HepG2 (cell line): ENCODE measurements at regions not wholly inside any gene's neighbourhood (a gene's known extent, or its start where the extent isn't known, plus 50 kb on each side); places are given as distances from the start of the nearest gene placed in this dataset.
A peak's percentile ranks its signal among the peaks of the same experiment; 100 is the strongest.

Experiments used
- ATM ChIP-seq: fragments of 450-650 bp; IDR thresholded peaks from 2 replicates; pipeline ENCODE4 v1.7.1; 2017; ENCODE audit warnings: mild to moderate bottlenecking, borderline replicate concordance
- GTF2F1 ChIP-seq: fragments of 150-350 bp; IDR thresholded peaks from 2 replicates; pipeline ENCODE4 v1.6.1; 2014; ENCODE audit warnings: low read length
- HMG20B ChIP-seq: conservative IDR thresholded peaks from 2 replicates; pipeline ENCODE4 v1.6.1; 2016; ENCODE audit warnings: missing genetic modification reagents, missing compliant biosample characterization
- KDM5A ChIP-seq: fragments of 200-600 bp; sonication (generic); IDR thresholded peaks from 2 replicates; pipeline ENCODE4 v1.7.0; 2018; ENCODE audit warnings: antibody characterized with exemption, mild to moderate bottlenecking, low read length, borderline replicate concordance
- POLR2A ChIP-seq, 2 experiments: IDR thresholded peaks; 2 replicates each; pipeline ENCODE4 v1.6.1; 2011; ENCODE audit warnings: low read depth in 2 of 2, low read length in 2 of 2, mild to moderate bottlenecking in 1 of 2, moderate library complexity in 1 of 2; ENCODE audit not compliant: insufficient read depth in 1 of 2
- SMYD3 ChIP-seq: sonication (generic); formaldehyde crosslinking; IDR thresholded peaks from 2 replicates; pipeline ENCODE4 v1.8.1; 2023; ENCODE audit warnings: mild to moderate bottlenecking, missing genetic modification reagents
- SYNCRIP ChIP-seq: fragments of 200-400 bp; formaldehyde crosslinking; IDR thresholded peaks from 2 replicates; pipeline ENCODE4 v1.6.1; 2018; ENCODE audit warnings: mild to moderate bottlenecking, low read depth, low read length; ENCODE audit not compliant: insufficient read depth
- TCF12 ChIP-seq, 2 experiments: fragments of 450-650 bp in 1 of 2; sonication (generic) in 1 of 2; formaldehyde crosslinking in 1 of 2; IDR thresholded peaks; 2 replicates each; pipeline versions ENCODE4 v1.6.1 to v1.8.0; 2017 to 2022; ENCODE audit warnings: antibody characterized with exemption in 1 of 2, mild to moderate bottlenecking in 1 of 2, missing genetic modification reagents in 1 of 2, moderate library complexity in 1 of 2
- TCF7 ChIP-seq: sonication (generic); IDR thresholded peaks from 2 replicates; pipeline ENCODE4 v1.6.1; 2016; ENCODE audit warnings: antibody characterized with exemption, low read depth
- ZNF30 ChIP-seq: sonication (generic); formaldehyde crosslinking; IDR thresholded peaks from 2 replicates; pipeline ENCODE4 v1.5.0; 2020; ENCODE audit warnings: mild to moderate bottlenecking, missing genetic modification reagents
- ZNF432 ChIP-seq: sonication (generic); formaldehyde crosslinking; IDR thresholded peaks from 2 replicates; pipeline ENCODE4 v1.5.0; 2020; ENCODE audit warnings: missing genetic modification reagents, mild to moderate bottlenecking, borderline replicate concordance
- ZNF674 ChIP-seq: sonication (generic); formaldehyde crosslinking; IDR thresholded peaks from 2 replicates; pipeline ENCODE4 v1.5.0; 2020; ENCODE audit warnings: low read depth, mild to moderate bottlenecking, missing genetic modification reagents
- ZSCAN25 ChIP-seq: sonication (generic); formaldehyde crosslinking; IDR thresholded peaks from 2 replicates; pipeline ENCODE4 v1.8.0; 2022; ENCODE audit warnings: mild to moderate bottlenecking, missing genetic modification reagents
- TF ChIP-seq, protein P1 (sequence below): sonication (generic); formaldehyde crosslinking; IDR thresholded peaks from 2 replicates; pipeline ENCODE4 v1.4.0; 2020; ENCODE audit warnings: missing genetic modification reagents
- TF ChIP-seq, protein P2 (sequence below): IDR thresholded peaks from 2 replicates; pipeline ENCODE4 v1.6.1; 2016; ENCODE audit warnings: missing genetic modification reagents, missing compliant biosample characterization
- TF ChIP-seq, protein P3 (sequence below): sonication (generic); formaldehyde crosslinking; IDR thresholded peaks from one replicate; pipeline ENCODE4 v1.5.1; 2020; ENCODE audit warnings: mild to moderate bottlenecking, missing genetic modification reagents; ENCODE audit errors: not compliant biosample characterization
- TF ChIP-seq, protein P4 (sequence below): sonication (generic); formaldehyde crosslinking; IDR thresholded peaks from 2 replicates; pipeline ENCODE4 v1.4.0; 2020; ENCODE audit warnings: mild to moderate bottlenecking, missing genetic modification reagents, borderline replicate concordance

DNA sequence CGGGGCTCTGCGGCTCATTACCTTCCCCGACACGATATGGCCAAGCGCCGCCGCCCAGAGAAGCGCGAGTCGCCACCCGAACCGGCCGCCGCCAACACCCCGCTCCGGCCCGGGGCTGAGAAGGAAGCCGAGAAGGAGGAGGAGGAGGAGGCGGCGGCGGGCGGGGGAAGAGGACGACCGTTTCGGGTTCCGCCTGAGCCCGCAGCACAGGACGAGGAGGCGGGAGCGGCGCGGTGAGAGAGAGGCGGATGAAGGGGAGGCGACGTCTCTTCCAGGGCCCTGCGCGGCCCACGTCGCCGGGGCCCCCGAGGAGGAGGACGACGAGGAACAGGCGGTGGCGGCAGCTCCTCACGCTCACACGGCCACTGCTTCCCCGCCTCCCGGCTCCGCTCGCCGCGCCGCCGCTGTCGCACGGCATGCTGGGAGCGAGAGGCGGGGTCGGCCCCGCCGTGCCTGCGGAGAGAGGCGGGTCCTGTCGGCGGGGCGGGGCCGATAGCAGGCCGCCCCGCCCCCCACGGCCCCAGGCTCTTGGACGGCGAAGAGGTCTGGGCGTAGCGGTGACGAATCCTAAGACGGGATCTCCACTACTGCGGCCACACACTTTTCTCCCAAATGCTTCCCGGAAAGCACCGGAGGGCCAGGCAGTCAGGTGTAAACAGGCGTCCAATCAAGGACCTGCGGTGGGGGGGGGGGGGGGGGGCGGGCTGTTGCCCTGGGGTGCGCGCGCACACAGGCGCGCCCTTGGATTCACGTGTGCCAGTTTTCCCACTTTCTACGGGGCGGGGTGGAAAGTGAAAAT lies 97.3 kb upstream of the METTL9 start (continued):
- TF ChIP-seq, protein P1, sequence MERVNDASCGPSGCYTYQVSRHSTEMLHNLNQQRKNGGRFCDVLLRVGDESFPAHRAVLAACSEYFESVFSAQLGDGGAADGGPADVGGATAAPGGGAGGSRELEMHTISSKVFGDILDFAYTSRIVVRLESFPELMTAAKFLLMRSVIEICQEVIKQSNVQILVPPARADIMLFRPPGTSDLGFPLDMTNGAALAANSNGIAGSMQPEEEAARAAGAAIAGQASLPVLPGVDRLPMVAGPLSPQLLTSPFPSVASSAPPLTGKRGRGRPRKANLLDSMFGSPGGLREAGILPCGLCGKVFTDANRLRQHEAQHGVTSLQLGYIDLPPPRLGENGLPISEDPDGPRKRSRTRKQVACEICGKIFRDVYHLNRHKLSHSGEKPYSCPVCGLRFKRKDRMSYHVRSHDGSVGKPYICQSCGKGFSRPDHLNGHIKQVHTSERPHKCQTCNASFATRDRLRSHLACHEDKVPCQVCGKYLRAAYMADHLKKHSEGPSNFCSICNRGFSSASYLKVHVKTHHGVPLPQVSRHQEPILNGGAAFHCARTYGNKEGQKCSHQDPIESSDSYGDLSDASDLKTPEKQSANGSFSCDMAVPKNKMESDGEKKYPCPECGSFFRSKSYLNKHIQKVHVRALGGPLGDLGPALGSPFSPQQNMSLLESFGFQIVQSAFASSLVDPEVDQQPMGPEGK (CRISPR knock-in tag), result peak; percentile 79
- TF ChIP-seq GTF2F1, result no peak
- no peak for TF ChIP-seq ZNF30 (CRISPR knock-in tag)
- TF ChIP-seq HMG20B (CRISPR knock-in tag), result peak; percentile 65
- peak; percentile 87; the same call in 1 of the 2 replicates for TF ChIP-seq SMYD3 (CRISPR knock-in tag)
- no peak for TF ChIP-seq TCF12 (IDR thresholded peaks at IDR 0.05)
- peak; percentile 71; the same call in 1 of the 2 replicates for TF ChIP-seq TCF12 (CRISPR knock-in tag; IDR thresholded peaks at IDR 0.05)
- TF ChIP-seq ZNF674 (CRISPR knock-in tag), result no peak
- TF ChIP-seq, protein P2, sequence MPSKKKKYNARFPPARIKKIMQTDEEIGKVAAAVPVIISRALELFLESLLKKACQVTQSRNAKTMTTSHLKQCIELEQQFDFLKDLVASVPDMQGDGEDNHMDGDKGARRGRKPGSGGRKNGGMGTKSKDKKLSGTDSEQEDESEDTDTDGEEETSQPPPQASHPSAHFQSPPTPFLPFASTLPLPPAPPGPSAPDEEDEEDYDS (CRISPR knock-in tag), result peak; percentile 84
- TF ChIP-seq, protein P3, sequence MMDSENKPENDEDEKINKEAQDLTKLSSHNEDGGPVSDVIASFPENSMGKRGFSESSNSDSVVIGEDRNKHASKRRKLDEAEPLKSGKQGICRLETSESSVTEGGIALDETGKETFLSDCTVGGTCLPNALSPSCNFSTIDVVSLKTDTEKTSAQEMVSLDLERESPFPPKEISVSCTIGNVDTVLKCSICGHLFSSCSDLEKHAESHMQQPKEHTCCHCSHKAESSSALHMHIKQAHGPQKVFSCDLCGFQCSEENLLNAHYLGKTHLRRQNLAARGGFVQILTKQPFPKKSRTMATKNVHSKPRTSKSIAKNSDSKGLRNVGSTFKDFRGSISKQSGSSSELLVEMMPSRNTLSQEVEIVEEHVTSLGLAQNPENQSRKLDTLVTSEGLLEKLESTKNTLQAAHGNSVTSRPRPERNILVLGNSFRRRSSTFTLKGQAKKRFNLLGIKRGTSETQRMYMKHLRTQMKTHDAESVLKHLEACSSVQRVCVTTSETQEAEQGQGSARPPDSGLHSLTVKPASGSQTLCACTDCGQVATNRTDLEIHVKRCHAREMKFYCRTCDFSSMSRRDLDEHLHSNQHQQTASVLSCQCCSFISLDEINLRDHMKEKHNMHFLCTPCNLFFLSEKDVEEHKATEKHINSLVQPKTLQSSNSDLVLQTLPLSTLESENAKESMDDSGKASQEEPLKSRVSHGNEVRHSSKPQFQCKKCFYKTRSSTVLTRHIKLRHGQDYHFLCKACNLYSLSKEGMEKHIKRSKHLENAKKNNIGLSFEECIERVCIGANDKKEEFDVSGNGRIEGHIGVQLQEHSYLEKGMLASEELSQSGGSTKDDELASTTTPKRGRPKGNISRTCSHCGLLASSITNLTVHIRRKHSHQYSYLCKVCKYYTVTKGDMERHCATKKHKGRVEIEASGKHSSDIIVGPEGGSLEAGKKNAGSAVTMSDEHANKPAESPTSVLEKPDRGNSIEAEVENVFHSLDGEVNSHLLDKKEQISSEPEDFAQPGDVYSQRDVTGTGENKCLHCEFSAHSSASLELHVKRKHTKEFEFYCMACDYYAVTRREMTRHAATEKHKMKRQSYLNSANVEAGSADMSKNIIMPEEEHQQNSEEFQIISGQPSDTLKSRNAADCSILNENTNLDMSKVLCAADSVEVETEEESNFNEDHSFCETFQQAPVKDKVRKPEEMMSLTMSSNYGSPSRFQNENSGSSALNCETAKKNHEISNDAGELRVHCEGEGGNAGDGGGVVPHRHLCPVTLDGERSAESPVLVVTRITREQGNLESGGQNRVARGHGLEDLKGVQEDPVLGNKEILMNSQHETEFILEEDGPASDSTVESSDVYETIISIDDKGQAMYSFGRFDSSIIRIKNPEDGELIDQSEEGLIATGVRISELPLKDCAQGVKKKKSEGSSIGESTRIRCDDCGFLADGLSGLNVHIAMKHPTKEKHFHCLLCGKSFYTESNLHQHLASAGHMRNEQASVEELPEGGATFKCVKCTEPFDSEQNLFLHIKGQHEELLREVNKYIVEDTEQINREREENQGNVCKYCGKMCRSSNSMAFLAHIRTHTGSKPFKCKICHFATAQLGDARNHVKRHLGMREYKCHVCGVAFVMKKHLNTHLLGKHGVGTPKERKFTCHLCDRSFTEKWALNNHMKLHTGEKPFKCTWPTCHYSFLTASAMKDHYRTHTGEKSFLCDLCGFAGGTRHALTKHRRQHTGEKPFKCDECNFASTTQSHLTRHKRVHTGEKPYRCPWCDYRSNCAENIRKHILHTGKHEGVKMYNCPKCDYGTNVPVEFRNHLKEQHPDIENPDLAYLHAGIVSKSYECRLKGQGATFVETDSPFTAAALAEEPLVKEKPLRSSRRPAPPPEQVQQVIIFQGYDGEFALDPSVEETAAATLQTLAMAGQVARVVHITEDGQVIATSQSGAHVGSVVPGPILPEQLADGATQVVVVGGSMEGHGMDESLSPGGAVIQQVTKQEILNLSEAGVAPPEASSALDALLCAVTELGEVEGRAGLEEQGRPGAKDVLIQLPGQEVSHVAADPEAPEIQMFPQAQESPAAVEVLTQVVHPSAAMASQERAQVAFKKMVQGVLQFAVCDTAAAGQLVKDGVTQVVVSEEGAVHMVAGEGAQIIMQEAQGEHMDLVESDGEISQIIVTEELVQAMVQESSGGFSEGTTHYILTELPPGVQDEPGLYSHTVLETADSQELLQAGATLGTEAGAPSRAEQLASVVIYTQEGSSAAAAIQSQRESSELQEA (CRISPR knock-in tag), result peak; percentile 93
- peak; percentile 87 for TF ChIP-seq ZSCAN25
- TF ChIP-seq ATM, result no peak
- TF ChIP-seq POLR2A (IDR thresholded peaks at IDR 0.05; ENCODE audit: insufficient read depth in 1 of 2, low read depth in 2 of 2, low read length in 2 of 2), result peak; percentile 73 to 87
- TF ChIP-seq ZNF432 (CRISPR knock-in tag), result no peak
- TF ChIP-seq, protein P4, sequence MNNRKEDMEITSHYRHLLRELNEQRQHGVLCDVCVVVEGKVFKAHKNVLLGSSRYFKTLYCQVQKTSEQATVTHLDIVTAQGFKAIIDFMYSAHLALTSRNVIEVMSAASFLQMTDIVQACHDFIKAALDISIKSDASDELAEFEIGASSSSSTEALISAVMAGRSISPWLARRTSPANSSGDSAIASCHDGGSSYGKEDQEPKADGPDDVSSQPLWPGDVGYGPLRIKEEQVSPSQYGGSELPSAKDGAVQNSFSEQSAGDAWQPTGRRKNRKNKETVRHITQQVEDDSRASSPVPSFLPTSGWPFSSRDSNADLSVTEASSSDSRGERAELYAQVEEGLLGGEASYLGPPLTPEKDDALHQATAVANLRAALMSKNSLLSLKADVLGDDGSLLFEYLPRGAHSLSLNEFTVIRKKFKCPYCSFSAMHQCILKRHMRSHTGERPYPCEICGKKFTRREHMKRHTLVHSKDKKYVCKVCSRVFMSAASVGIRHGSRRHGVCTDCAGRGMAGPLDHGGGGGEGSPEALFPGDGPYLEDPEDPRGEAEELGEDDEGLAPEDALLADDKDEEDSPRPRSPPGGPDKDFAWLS (CRISPR knock-in tag), result no peak
- no peak for TF ChIP-seq TCF7
- TF ChIP-seq KDM5A, result peak; percentile 86; the same call in 1 of the 2 replicates
- no peak for TF ChIP-seq SYNCRIP
